ENCODE measurements at regions not wholly inside any gene's neighbourhood (a gene's known extent, or its start where the extent isn't known, plus 50 kb on each side); places are given as distances from the start of the nearest gene placed in this dataset.

- TF ChIP-seq CTCF (IDR thresholded peaks at IDR 0.05), result no peak
- peaks cover 45 to 58% of the 10 kb centered on the region in 2 donors for H3K4me1 ChIP-seq (ENCODE audit: control insufficient read depth in 1 of 2, insufficient read depth in 2 of 2, low read length in 2 of 2)
- no peak overlapping the region for H2AFZ ChIP-seq (ENCODE audit: insufficient read depth, low read depth, low read length, poor library complexity, severe bottlenecking)
- H3K9me3 Mint-ChIP-seq, result no peaks in the 10 kb centered on the region
- H3K36me3 Mint-ChIP-seq, result peaks cover 0 to 1% of the 10 kb centered on the region in 2 donors
- H3K27ac ChIP-seq (ENCODE audit: low read depth in 1 of 2, low read length in 2 of 2), result peak overlapping the region in 1 of 2 donors; percentile 75
- no peaks in the 10 kb centered on the region for H3K9me3 ChIP-seq (replicated peaks in 1 of 2; ENCODE audit: control insufficient read depth in 1 of 2, insufficient read depth in 1 of 2, low read length in 2 of 2)
- H3K27me3 Mint-ChIP-seq (ENCODE audit: low read depth in 3 of 3), result peaks cover 0 to 3% (median 2%) of the 10 kb centered on the region in 3 donors
- H4K20me1 ChIP-seq (ENCODE audit: insufficient read depth, low read length), result no peaks in the 10 kb centered on the region
- H3K4me3 ChIP-seq (replicated peaks in 1 of 3; ENCODE audit: low read depth in 2 of 3, low read length in 3 of 3), result no peak overlapping the region
- no peaks in the 10 kb centered on the region for H3K27me3 ChIP-seq (ENCODE audit: control insufficient read depth in 2 of 2, insufficient read depth in 2 of 2, low read length in 2 of 2)
- peak overlapping the region; percentile 56 to 94 (median 84) for H3K27ac Mint-ChIP-seq
- H3K9ac ChIP-seq (ENCODE audit: insufficient read depth, low read length, poor library complexity, severe bottlenecking), result no peak overlapping the region
- WGBS (ENCODE audit: insufficient coverage), result no CpG with 5 or more reads among the region's 3 CpGs
- no peaks in the 10 kb centered on the region for H3K36me3 ChIP-seq (replicated peaks in 1 of 2; ENCODE audit: control insufficient read depth in 1 of 2, insufficient read depth in 2 of 2, low read length in 2 of 2)
- DNase-seq, result peak; percentile 45 to 82 (median 73)
- peak overlapping the region in 1 of 2 donors; percentile 4 for H3K4me3 Mint-ChIP-seq
- no peak overlapping the region for H3K4me2 ChIP-seq (replicated peaks; ENCODE audit: extremely low read depth, low read length, poor library complexity, severe bottlenecking)
- intact Hi-C loops (cut with micrococcal nuclease), result no loop called here
- peaks cover under 1% of the 10 kb centered on the region for H3K79me2 ChIP-seq (ENCODE audit: insufficient read depth, low read length)
- peaks cover 50% of the 10 kb centered on the region for H3K4me1 Mint-ChIP-seq
Observed at GRCh38 chr6:7047966-7048365, 59.8 kb upstream of the RREB1 start.

GRCh38 chr6:7048894-7049293 is 58.9 kb upstream of the RREB1 start:
- Histone ChIP-seq H3K4me2 (replicated peaks; ENCODE audit: extremely low read depth, low read length, poor library complexity, severe bottlenecking) (no peak overlapping the region), H3K9ac (ENCODE audit: insufficient read depth, low read length, poor library complexity, severe bottlenecking) (no peak overlapping the region), H4K20me1 (ENCODE audit: insufficient read depth, low read length) (no peaks in the 10 kb centered on the region), H3K36me3 (replicated peaks in 1 of 2; ENCODE audit: control insufficient read depth in 1 of 2, insufficient read depth in 2 of 2, low read length in 2 of 2) (no peaks in the 10 kb centered on the region), H3K9me3 (replicated peaks in 1 of 2; ENCODE audit: control insufficient read depth in 1 of 2, insufficient read depth in 1 of 2, low read length in 2 of 2) (no peaks in the 10 kb centered on the region), H3K27me3 (ENCODE audit: control insufficient read depth in 2 of 2, insufficient read depth in 2 of 2, low read length in 2 of 2) (no peaks in the 10 kb centered on the region), H2AFZ (ENCODE audit: insufficient read depth, low read depth, low read length, poor library complexity, severe bottlenecking) (no peak overlapping the region), H3K4me1 (ENCODE audit: control insufficient read depth in 1 of 2, insufficient read depth in 2 of 2, low read length in 2 of 2) (peaks cover 47 to 59% of the 10 kb centered on the region in 2 donors), H3K4me3 (replicated peaks in 1 of 3; ENCODE audit: low read depth in 2 of 3, low read length in 3 of 3) (no peak overlapping the region), H3K27ac (ENCODE audit: low read depth in 1 of 2, low read length in 2 of 2) (peak overlapping the region in 1 of 2 donors; percentile 75), H3K79me2 (ENCODE audit: insufficient read depth, low read length) (peaks cover 8% of the 10 kb centered on the region)
- Mint-ChIP-seq H3K4me3 (no peak overlapping the region), H3K36me3 (peaks cover 0 to 1% of the 10 kb centered on the region in 2 donors), H3K27me3 (ENCODE audit: low read depth in 3 of 3) (peaks cover 0 to 4% (median 2%) of the 10 kb centered on the region in 3 donors), H3K9me3 (no peaks in the 10 kb centered on the region), H3K27ac (peak overlapping the region; percentile 65 to 96 (median 85)), H3K4me1 (peaks cover 52% of the 10 kb centered on the region)
- intact Hi-C loops (cut with micrococcal nuclease), result no loop called here
- TF ChIP-seq CTCF (IDR thresholded peaks at IDR 0.05), result no peak
- DNase-seq, result peak in 2 of 3 donors; percentile 42 to 60
- no CpG with 5 or more reads among the region's 2 CpGs for WGBS (ENCODE audit: insufficient coverage)

All from CD14-positive monocyte (primary cell).